Pancreas (tissue), 10 donors: ENCODE measurements at regions not wholly inside any gene's neighbourhood (a gene's known extent, or its start where the extent isn't known, plus 50 kb on each side); places are given as distances from the start of the nearest gene placed in this dataset.
"Not testable (repeated sequence)": the region's sequence is repeated elsewhere in the genome, so short reads cannot be mapped to it uniquely, and the experiment has no call there.

Experiments
- ATAC-seq, 4 donors: fragments of 200-7000 bp; cut with Tn5 transposase; one replicate each; pipeline versions ENCODE4 v1.8.0 to v1.9.1; 2020; ENCODE audit warnings: mild to moderate bottlenecking in 4 of 4, moderate library complexity in 4 of 4
- DNase-seq, 6 donors: peaks; one replicate each; pipeline ENCODE4 v3.0.0-alpha.2; 2020
- FAIRE-seq: peaks from 2 replicates; lab custom pipeline; 2012; peaks lifted over from hg19 to GRCh38; lab: Jason Lieb, UNC
- H3K27ac ChIP-seq, 4 donors: fragments of 200-600 bp; sonication (generic); 1 replicate in 3 of 4; 2 replicates in 1 of 4; pipeline versions ENCODE4 v1.5.0 to v1.8.0; 2020
- H3K27me3 ChIP-seq, 4 donors: fragments of 200-600 bp; one replicate each; pipeline ENCODE4 v1.8.0; 2021
- H3K36me3 ChIP-seq, 3 donors: fragments of 200-600 bp; sonication (generic) in 1 of 3; one replicate each; pipeline versions ENCODE4 v1.5.0 to v1.8.0; 2020 to 2021
- H3K4me1 ChIP-seq, 3 donors: fragments of 200-600 bp; one replicate each; pipeline ENCODE4 v1.8.0; 2021
- H3K4me3 ChIP-seq, 4 donors: fragments of 200-600 bp; sonication (generic) in 2 of 4; one replicate each; pipeline versions ENCODE4 v1.5.0 to v1.8.0; 2020 to 2021
- H3K9me3 ChIP-seq, 4 donors: fragments of 200-600 bp; one replicate each; pipeline ENCODE4 v1.8.0; 2021
- CTCF ChIP-seq, 4 donors: fragments of 200-600 bp; sonication (generic) in 3 of 4; IDR thresholded peaks; one replicate each; pipeline versions ENCODE4 v1.5.0 to v1.8.0; 2021; ENCODE audit warnings: antibody characterized with exemption in 4 of 4
- WGBS, 2 donors: extraction: QIAGEN DNeasy Blood & Tissue Kit; methylation state at CpG; one replicate each; pipeline ENCODE4 v1.1.7; 2013; 5-methylcytosine and 5-hydroxymethylcytosine counted together
- intact Hi-C, 3 donors: fragments of 100-400 bp; cut with DNase I; formaldehyde crosslinking; loops; one replicate each; pipeline versions ENCODE4 v1.11.1 to v1.14.2; 2022
- donor health status: healthy with polysubstance abuse.
- donor health status: DM: no; HTN: no; CAD: no; lungs with moderate emphysema.
- donor health status: DM: no; HTN: no; CAD: no.
- donor health status: control.
- donor health status: control.
- donor health status: Bipolar disorder and iron deficiency.
- donor health status: DM: yes; HTN: yes; CAD: no.
- donor health status: DM: no; HTN: no; CAD: no.
- donor health status: DM: no; HTN: no; CAD: no.
- donor health status: DM: yes; HTN: yes; CAD: no.

GRCh38 chr4:54588404-54588803 lies 69.4 kb upstream of the KIT start:
- Histone ChIP-seq H3K4me1 (no peaks in the 10 kb centered on the region), H3K4me3 (no peak overlapping the region), H3K27me3 (no peaks in the 10 kb centered on the region), H3K36me3 (no peaks in the 10 kb centered on the region), H3K9me3 (no peaks in the 10 kb centered on the region), H3K27ac (no peak overlapping the region)
- TF ChIP-seq CTCF (IDR thresholded peaks at IDR 0.05) = no peak
- ATAC-seq (no peak), FAIRE-seq (no peak), DNase-seq (no peak)
- intact Hi-C loops = no loop called here
- WGBS, 2 donors = 72 to 74% methylated on average over 4 of the region's 4 CpGs

GRCh38 chr4:54589586-54589985 lies 68.2 kb upstream of the KIT start:
- H3K27me3 ChIP-seq = no peaks in the 10 kb centered on the region
- FAIRE-seq = no peak
- no peak for DNase-seq
- 69 to 94% methylated on average over 2 of the region's 2 CpGs for WGBS, 2 donors
- H3K4me1 ChIP-seq = no peaks in the 10 kb centered on the region
- H3K36me3 ChIP-seq = no peaks in the 10 kb centered on the region
- no peak overlapping the region for H3K4me3 ChIP-seq
- ATAC-seq = no peak
- H3K9me3 ChIP-seq = no peaks in the 10 kb centered on the region
- intact Hi-C loops = no loop called here
- H3K27ac ChIP-seq = no peak overlapping the region
- TF ChIP-seq CTCF (IDR thresholded peaks at IDR 0.05) = no peak

GRCh38 chr4:54593795-54594322 lies 63.9 kb upstream of the KIT start:
- Histone ChIP-seq H3K27ac (no peak overlapping the region), H3K4me3 (no peak overlapping the region), H3K36me3 (no peaks in the 10 kb centered on the region), H3K4me1 (no peaks in the 10 kb centered on the region), H3K27me3 (no peaks in the 10 kb centered on the region), H3K9me3 (no peaks in the 10 kb centered on the region)
- no peak for ATAC-seq
- no peak for DNase-seq
- intact Hi-C loops = no loop called here
- WGBS, 2 donors = 65 to 78% methylated on average over 2 of the region's 2 CpGs
- no peak for FAIRE-seq
- TF ChIP-seq CTCF (IDR thresholded peaks at IDR 0.05) = no peak

GRCh38 chr4:54596201-54596600 lies 61.6 kb upstream of the KIT start:
- WGBS, 2 donors = 56 to 60% methylated on average over 1 of the region's 1 CpG
- DNase-seq (no peak), FAIRE-seq (no peak), ATAC-seq (no peak)
- no peaks in the 10 kb centered on the region for H3K36me3 ChIP-seq
- no peak overlapping the region for H3K4me3 ChIP-seq
- intact Hi-C loops = no loop called here
- H3K27me3 ChIP-seq = no peaks in the 10 kb centered on the region
- H3K9me3 ChIP-seq = no peaks in the 10 kb centered on the region
- no peak overlapping the region for H3K27ac ChIP-seq
- no peak for TF ChIP-seq CTCF (IDR thresholded peaks at IDR 0.05)
- no peaks in the 10 kb centered on the region for H3K4me1 ChIP-seq

GRCh38 chr4:54597678-54598077 lies 60.1 kb upstream of the KIT start:
- FAIRE-seq, H3K9me3 ChIP-seq, ATAC-seq, H3K36me3 ChIP-seq, H3K27ac ChIP-seq, DNase-seq, H3K4me3 ChIP-seq, H3K27me3 ChIP-seq, intact Hi-C loops, H3K4me1 ChIP-seq: not testable (repeated sequence)
- 78 to 84% methylated on average over 6 of the region's 6 CpGs for WGBS, 2 donors

GRCh38 chr4:54602175-54602574 lies 55.6 kb upstream of the KIT start:
- DNase-seq, intact Hi-C loops, H3K9me3 ChIP-seq, ATAC-seq, H3K4me3 ChIP-seq, H3K36me3 ChIP-seq, FAIRE-seq, H3K4me1 ChIP-seq, H3K27me3 ChIP-seq, H3K27ac ChIP-seq: not testable (repeated sequence)
- WGBS, 2 donors = 83 to 95% methylated on average over 4 of the region's 4 CpGs
